Muscle of arm (tissue), 1 donor: ENCODE measurements at regions not wholly inside any gene's neighbourhood (a gene's known extent, or its start where the extent isn't known, plus 50 kb on each side); places are given as distances from the start of the nearest gene placed in this dataset.

Experiments used
- DNase-seq: peaks from one replicate; pipeline ENCODE4 v3.0.0-alpha.2; 2013

GRCh38 chr12:111222027-111222414 lies 146.9 kb downstream of the PHETA1 start:
- no peak for DNase-seq

DNA sequence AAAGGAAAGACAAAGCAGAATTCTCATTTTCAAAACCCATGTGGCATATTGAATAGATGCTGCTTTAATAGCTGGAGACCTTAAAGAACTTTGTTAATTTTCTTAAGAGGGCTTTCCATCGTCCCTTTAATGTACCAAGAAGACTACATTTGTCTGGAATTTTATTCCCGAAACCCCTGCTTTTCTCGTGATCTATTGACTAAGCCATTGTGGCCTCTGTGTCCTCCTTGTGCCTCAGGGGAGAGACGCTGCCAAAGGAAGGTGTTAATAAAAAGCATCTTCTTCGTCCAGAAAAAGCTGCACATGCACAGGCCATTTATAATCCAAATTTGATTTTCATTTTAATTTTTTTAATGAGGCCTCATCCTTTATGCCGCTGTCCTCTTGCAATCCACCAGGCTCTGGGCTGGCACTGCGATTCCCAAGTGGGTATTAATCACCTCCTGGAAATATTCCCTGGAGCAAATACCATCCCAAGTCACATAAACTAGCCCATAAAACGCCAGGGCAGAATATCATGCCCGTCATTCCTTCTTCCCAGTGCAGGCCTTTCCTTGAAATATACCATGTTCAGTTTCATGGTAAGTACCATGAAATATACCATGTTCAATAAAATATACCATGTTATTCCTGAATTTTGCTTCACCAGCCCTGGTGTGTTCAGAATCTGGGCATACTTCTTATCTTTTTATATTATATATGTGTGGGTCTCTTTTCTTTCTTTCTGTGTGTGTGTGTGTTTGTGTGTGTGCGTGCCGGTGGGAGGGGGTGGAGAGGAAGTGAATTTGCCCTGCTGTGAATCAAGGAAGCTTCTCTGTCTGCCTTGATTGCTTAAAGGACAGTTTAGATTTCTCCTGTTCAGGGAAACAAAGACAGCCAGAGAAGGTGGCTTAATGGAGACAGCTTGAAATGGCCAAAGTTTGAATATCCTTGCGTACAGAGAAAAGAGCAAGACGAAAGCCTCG lies 147.6 kb downstream of the PHETA1 start:
- no peak for DNase-seq

- DNase-seq, result no peak
Observed at GRCh38 chr12:111220363-111220762, 148.5 kb downstream of the PHETA1 start.

GRCh38 chr12:111219440-111219839 lies 149.5 kb downstream of the PHETA1 start:
- no peak for DNase-seq

GRCh38 chr12:111218499-111218898 lies 150.4 kb downstream of the PHETA1 start:
- DNase-seq, result no peak

DNA sequence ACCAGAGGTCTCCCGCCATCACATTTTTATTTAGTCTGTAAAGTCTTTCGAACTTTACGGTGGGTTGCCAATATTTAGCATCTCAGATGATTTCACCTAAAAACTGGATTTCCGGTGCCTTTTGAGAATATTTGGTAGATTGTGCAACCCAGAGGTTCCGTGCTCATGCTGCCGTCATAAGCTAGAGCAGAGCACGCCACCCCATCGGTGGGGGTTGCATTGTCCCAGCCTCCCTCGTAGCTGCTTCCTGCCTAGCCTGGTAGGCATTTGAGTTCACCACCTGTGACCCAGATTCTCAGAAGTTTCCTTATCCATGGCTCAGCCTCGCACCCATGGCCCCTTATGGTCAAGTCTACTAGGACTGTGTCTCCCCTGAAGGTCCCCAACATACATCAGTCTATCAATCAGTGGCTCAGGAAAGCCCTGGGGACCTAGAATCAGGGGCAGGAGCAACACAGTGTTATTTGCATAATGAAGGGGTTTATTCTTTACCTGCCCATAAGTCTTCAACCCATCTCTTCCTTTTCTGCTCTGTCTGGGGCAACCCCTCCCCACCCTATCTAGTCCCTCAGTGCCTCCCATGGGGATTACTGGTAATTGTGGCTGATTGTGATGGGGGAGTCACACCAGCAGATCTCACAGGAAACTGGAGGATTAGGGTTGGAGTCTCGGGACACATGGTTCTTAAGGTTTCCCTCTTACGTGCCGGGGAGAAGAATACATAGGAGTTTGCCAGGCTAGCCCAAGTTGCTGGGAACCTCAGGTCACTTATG lies 152.3 kb downstream of the PHETA1 start:
- no peak for DNase-seq

DNA sequence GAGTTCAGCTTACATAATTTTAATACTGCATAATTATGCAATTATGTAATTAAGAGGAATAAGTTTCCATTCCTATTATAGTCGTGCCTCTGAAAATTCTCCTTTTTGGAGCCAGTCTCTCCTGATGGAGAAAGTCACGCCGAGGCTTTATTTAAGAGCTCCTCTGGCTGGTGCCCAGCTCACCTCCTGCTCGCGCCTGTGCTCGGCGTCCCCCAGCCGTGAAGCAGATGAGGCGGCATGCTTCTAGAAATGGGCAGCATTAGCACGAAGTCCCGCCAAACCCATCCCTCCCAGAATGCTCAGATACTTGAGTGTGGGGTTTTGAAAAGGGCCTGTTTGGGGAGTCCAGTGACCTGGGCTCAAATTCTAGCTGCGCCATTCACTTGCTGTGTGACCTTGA lies 153.0 kb downstream of the PHETA1 start:
- DNase-seq, result no peak

- no peak for DNase-seq
Observed at GRCh38 chr12:111214401-111214800, 154.5 kb downstream of the PHETA1 start.

- DNase-seq, result no peak
Observed at GRCh38 chr12:111213561-111213960, 155.3 kb downstream of the PHETA1 start.

DNA sequence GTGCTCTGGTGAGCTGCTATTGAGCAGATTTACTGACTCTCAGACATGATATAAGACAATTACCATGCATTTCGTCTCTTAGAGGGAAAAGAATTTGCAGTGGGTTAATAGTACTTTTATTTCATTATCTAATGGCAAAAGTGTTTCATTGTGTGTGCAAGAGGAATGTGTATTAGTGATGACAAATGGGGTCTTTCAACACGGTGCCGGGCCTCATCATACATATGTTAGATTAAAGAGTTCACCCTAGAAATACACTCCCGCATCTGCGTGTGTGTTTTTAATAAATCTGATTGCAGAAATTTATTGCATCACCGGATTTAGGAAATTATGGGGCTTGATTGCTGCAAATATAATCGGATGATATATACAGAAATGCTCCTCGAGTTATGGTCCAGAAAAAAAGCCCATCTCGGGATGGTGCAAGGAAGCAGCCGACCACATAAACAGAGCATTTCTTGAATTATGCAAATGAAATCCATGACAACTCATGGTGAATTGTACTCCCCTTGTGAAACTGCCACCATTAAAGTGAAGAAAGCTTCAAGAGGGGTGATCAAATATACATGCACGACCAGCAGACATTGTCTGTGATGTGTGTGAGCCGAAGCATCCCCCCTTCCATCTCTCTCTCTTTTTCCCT lies 156.0 kb downstream of the PHETA1 start:
- no peak for DNase-seq

DNA sequence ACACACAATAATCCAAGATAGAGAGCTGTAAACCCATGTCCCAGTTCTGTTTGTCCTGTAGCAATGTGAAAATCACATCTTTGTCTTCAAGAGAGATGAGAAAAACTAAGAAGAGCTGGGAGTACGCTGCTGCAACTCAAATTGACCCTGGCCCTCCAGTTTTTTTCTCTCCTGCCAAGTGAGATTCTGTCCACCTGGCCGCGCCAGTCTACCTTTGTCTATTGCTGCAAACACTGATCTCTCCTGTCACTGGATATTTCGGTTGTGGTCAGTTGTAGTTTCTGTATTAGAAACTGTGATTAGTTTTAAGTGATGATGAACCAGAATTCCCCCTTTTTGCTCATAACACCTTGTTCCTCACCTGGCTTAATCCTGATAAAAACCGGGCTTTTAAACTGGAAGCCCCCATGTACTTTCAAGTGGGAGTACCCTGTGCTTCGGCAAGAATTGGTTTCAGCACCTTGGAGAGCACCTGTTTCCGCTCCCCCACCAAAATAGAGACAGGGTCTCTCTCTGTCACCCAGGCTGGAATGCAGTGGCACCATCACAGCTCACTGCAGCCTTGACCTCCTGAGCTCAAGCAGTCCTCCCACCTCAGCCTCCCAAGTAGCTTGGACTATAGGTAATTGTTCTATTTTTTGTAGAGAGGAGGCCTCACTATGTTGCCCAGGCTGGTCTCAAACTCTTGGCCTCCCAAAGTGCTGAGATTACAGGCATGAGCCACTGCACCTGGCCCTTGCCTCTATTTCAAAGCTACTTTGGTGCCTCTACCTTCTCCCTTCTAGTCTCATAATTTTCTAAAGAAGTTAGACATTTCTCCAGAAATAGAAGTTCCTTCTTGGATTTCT lies 156.8 kb downstream of the PHETA1 start:
- DNase-seq, result peak; percentile 8

DNA sequence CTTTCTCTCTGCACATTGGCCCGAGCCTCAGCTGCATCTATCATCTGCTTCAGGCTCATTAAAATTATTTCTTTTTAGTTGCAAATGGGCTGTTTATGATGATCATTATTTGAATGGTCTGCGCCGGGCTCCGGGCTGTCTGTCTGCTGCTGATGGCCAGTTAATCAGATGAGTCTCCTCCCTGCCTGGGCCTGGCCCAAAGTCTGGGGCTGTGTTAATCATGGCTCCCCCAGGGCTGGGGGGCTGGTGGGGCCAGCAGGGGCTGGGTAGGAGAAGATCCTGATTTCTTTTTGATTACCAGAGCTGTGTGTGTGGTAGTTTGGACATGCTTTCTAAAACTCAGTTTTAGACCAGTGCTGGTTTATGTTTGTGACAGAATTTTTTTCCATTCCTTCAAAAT lies 159.1 kb downstream of the PHETA1 start:
- no peak for DNase-seq

DNA sequence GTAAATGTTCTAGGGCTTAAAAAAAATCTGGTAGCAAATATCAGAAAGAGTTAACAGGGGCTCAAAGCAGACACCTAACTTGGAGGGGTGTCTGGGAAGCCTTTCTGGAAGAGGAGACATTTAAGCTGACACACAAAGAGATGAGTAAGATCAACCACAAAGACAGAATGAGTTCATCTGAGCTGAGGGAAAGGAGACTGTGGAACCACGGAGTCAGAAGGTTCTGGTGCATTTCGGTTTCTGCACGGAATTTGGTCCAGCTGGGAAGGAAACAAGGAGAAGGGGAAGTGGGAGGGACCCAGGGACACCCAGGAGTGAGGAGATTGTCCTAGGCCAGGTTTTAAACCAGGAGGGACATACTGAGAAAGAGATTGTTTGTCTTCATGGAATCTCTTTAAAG lies 161.1 kb downstream of the PHETA1 start:
- no peak for DNase-seq

DNA sequence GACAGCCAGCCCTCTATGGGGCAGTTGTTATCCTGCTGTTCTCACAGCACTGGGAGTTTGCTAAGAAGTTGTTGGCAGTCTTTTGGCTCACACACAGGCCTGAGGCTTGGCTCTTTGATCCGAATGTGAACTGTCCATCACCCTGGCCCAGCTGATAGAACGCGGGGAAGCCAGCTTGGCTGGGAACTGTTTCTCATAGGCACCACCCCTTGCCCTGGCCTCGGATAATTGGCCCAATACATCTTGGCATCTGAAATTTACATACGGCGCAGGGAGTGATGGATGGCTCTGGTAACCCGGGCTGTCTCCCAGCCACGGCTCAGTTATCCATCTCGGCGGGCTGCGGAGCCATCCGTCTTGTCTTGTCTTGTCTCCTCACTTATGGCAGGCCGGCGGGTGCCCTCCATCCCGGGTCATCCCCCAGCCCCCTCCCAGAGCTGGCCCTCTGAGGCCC lies 164.1 kb downstream of the PHETA1 start:
- no peak for DNase-seq

DNA sequence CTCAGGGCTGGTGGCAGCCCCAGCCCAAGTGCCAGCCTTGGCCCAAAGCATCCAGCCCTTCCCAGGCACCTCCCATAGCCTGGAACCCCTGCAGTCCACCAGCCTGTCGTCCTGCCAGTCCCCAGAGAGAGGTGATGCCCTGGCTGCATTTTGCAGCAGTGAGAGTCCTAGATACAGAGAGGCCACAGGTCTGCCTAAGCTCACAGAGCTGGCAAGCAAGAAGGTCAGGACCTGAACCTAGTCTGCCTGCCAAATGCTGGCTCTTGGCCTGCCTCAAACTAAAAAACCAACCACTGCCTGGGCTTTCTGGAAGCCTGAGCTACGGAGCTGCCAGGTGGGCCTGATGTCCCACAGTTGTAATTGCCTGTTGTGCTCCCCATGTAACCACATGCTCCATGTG lies 164.9 kb downstream of the PHETA1 start:
- DNase-seq, result no peak

GRCh38 chr12:111203446-111203845 lies 165.4 kb downstream of the PHETA1 start:
- no peak for DNase-seq

DNA sequence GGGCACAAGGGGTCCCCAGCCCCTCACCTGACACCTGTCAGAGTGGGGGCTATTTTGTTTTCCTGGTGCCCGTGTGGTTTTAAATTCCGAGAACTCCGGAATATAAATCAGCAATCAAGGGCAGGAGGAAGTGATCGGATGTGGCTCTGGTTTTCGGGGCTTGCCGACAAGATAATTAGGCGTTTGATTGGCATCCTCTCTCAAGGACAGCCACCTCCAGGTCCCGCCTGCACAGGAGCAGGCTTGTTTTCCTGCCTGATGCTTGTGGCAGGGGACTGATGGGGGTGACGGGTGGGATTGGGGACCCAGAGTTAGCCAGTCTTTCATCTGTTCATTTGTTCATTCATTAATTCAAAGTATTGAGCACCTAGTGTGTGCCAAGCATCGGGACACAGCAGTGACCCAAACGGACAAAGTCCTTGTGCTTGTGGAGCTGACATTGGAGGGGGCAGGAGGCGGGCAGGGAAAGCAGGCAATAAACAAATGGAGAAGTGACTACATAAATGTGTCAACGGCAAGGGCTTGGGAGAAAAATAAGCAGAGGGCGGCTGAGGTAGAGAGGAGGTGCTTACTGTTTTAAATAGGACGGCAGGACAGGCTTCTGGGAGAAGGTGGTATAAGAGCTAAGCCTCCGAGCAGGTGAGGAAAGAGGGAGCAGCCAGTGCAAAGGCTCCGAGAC lies 166.5 kb downstream of the PHETA1 start:
- DNase-seq, result no peak

- no peak for DNase-seq
Observed at GRCh38 chr12:111201495-111202236, 167.2 kb downstream of the PHETA1 start.

DNA sequence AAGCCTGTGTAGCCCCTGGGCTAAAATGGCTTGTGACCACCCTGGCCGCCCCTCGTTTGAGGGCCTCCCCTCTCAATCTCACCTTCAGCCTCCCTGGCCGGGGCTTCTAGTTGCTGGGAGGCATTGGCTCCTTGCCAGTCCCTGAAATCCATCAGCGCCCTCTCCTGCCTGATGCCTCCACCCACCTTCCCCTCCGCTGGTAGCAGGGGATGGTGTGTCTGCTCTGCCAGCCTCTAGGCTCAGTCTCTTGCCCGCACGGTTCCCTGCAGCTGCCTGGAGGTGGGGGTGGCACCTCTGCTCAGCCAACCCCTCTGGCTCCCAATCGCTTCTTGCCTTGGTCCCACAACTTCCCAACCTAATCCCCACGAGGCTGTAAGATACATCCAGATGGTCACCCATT lies 167.9 kb downstream of the PHETA1 start:
- DNase-seq, result no peak

- no peak for DNase-seq
Observed at GRCh38 chr12:111197376-111197944, 171.4 kb downstream of the PHETA1 start.
